Naive B cell (primary cell): ENCODE measurements at regions not wholly inside any gene's neighbourhood (a gene's known extent, or its start where the extent isn't known, plus 50 kb on each side); places are given as distances from the start of the nearest gene placed in this dataset.

Experiments
- ATAC-seq, 2 donors: fragments of 150-1000 bp; cut with Tn5 transposase; 2 replicates each; pipeline ENCODE4 v1.10.0; 2021; ENCODE audit warnings: low read depth in 2 of 2, mild to moderate bottlenecking in 2 of 2, moderate library complexity in 2 of 2
- DNase-seq: peaks from one replicate; pipeline ENCODE4 v3.0.0; 2022
- H3K27ac Mint-ChIP-seq, 6 donors: one replicate each; pipeline ENCODE4 v1.8.0; 2020 to 2022; ENCODE audit warnings: mild to moderate bottlenecking in 6 of 6, mixed read lengths in 6 of 6, moderate library complexity in 5 of 6, inconsistent platforms in 2 of 6
- H3K27me3 Mint-ChIP-seq, 3 donors: one replicate each; pipeline ENCODE4 v1.8.0; 2021 to 2022; ENCODE audit warnings: mixed read lengths in 3 of 3, mild to moderate bottlenecking in 1 of 3
- H3K36me3 Mint-ChIP-seq, 2 donors: one replicate each; pipeline ENCODE4 v1.8.0; 2020 to 2022; ENCODE audit warnings: mixed read lengths in 2 of 2, inconsistent platforms in 1 of 2, mild to moderate bottlenecking in 1 of 2
- H3K4me1 Mint-ChIP-seq, 3 donors: one replicate each; pipeline ENCODE4 v1.8.0; 2020 to 2022; ENCODE audit warnings: mixed read lengths in 3 of 3, inconsistent platforms in 1 of 3, mild to moderate bottlenecking in 1 of 3, moderate library complexity in 1 of 3
- H3K4me3 Mint-ChIP-seq, 8 donors: one replicate each; pipeline ENCODE4 v1.8.0; 2020 to 2022; ENCODE audit warnings: mild to moderate bottlenecking in 8 of 8, mixed read lengths in 8 of 8, moderate library complexity in 8 of 8, inconsistent platforms in 2 of 8
- H3K9me3 Mint-ChIP-seq, 7 donors: one replicate each; pipeline ENCODE4 v1.8.0; 2020 to 2022; ENCODE audit warnings: mixed read lengths in 7 of 7, mild to moderate bottlenecking in 5 of 7, inconsistent platforms in 2 of 7, moderate library complexity in 1 of 7

- H3K36me3 Mint-ChIP-seq, result no peaks in the 10 kb centered on the region
- no peak for DNase-seq
- H3K4me3 Mint-ChIP-seq, result peak overlapping the region in 1 of 8 donors; percentile 47
- peak overlapping the region in 5 of 6 donors; percentile 86 to 98 (median 98) for H3K27ac Mint-ChIP-seq
- H3K27me3 Mint-ChIP-seq, result peaks cover 5 to 8% (median 6%) of the 10 kb centered on the region in 3 donors
- peak in 1 of 2 donors; percentile 7 for ATAC-seq
- peaks cover 0 to 11% (median 6%) of the 10 kb centered on the region in 7 donors for H3K9me3 Mint-ChIP-seq
- H3K4me1 Mint-ChIP-seq, result peaks cover 16 to 30% (median 27%) of the 10 kb centered on the region in 3 donors
Measured at GRCh38 chr14:97177016-97177415, 379.8 kb downstream of the VRK1 start.

DNA sequence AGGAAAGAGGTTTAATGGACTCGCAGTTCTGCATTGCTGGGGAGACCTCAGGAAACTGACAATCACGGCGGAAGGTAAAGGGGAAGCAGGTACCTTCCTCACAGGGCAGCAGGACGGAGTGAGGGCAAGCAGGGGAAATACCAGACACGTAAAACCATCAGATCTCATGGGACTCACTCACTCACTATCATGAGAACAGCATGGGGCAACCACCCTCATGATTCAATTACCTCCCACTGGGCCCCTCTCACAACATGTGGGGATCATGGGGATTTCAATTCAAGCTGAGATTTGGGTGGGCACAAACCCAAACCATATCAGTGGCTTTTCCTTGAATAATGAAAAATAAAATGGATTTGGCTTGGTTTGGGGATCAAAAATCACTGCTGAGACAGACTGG, 380.5 kb downstream of the VRK1 start:
- H3K4me3 Mint-ChIP-seq, result peak overlapping the region in 5 of 8 donors; percentile 3 to 72 (median 42)
- peaks cover 0 to 9% (median 2%) of the 10 kb centered on the region in 7 donors for H3K9me3 Mint-ChIP-seq
- DNase-seq (peak; percentile 65), ATAC-seq (peak; percentile 94 to 96)
- H3K27ac Mint-ChIP-seq, result peak overlapping the region; percentile 85 to 98 (median 94)
- H3K4me1 Mint-ChIP-seq, result peaks cover 16 to 30% (median 27%) of the 10 kb centered on the region in 3 donors
- H3K36me3 Mint-ChIP-seq, result no peaks in the 10 kb centered on the region
- H3K27me3 Mint-ChIP-seq, result peaks cover 5 to 8% (median 6%) of the 10 kb centered on the region in 3 donors

- Mint-ChIP-seq H3K36me3 (no peaks in the 10 kb centered on the region), H3K4me1 (peaks cover 16 to 30% (median 27%) of the 10 kb centered on the region in 3 donors), H3K4me3 (no peak overlapping the region), H3K27ac (peak overlapping the region in 5 of 6 donors; percentile 47 to 98 (median 86)), H3K9me3 (peaks cover 0 to 6% (median 2%) of the 10 kb centered on the region in 7 donors), H3K27me3 (peaks cover 5 to 10% (median 8%) of the 10 kb centered on the region in 3 donors)
- ATAC-seq, result no peak
- no peak for DNase-seq
Measured at GRCh38 chr14:97178781-97179180, 381.6 kb downstream of the VRK1 start.

GRCh38 chr14:97179573-97179972, 382.4 kb downstream of the VRK1 start:
- H3K4me3 Mint-ChIP-seq, result no peak overlapping the region
- DNase-seq, result no peak
- H3K36me3 Mint-ChIP-seq, result no peaks in the 10 kb centered on the region
- peaks cover 5 to 10% (median 8%) of the 10 kb centered on the region in 3 donors for H3K27me3 Mint-ChIP-seq
- peaks cover 16 to 30% (median 27%) of the 10 kb centered on the region in 3 donors for H3K4me1 Mint-ChIP-seq
- peak overlapping the region; percentile 5 to 98 (median 58) for H3K27ac Mint-ChIP-seq
- ATAC-seq, result peak in 1 of 2 donors; percentile 17
- peaks cover 0 to 6% (median 2%) of the 10 kb centered on the region in 7 donors for H3K9me3 Mint-ChIP-seq

GRCh38 chr14:97180304-97181200, 383.4 kb downstream of the VRK1 start:
- Mint-ChIP-seq H3K36me3 (no peaks in the 10 kb centered on the region), H3K4me1 (peaks cover 16 to 32% (median 31%) of the 10 kb centered on the region in 3 donors), H3K4me3 (peak overlapping the region in 1 of 8 donors; percentile 34), H3K27ac (peak overlapping the region in 2 of 6 donors; percentile 79 to 94), H3K9me3 (peaks cover 0 to 6% (median 2%) of the 10 kb centered on the region in 7 donors), H3K27me3 (peaks cover 13 to 18% (median 13%) of the 10 kb centered on the region in 3 donors)
- no peak for DNase-seq
- no peak for ATAC-seq

DNA sequence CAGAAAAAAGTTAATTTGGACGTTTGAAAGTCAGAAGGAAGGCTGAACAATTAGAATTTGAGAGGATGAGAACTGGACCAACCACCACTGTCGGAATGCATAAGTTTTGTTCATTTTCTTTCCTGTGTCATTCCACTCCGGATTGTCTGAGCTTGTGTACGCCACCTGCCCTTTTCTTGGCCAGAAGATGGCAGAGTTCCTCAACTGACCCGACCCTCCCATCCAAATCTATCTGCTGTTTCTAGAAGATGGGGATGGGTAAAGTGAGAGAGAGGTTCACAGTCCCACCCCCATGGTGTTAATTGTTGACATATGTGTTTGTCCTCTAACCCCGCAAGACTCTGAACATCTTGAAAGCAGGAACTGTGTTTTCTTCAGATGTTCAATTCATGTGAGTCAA, 388.0 kb downstream of the VRK1 start:
- H3K4me1 Mint-ChIP-seq, result peaks cover 9 to 13% (median 11%) of the 10 kb centered on the region in 3 donors
- H3K27ac Mint-ChIP-seq, result peak overlapping the region in 1 of 6 donors; percentile 66
- ATAC-seq, result no peak
- DNase-seq, result no peak
- H3K4me3 Mint-ChIP-seq, result no peak overlapping the region
- H3K36me3 Mint-ChIP-seq, result peaks cover 0 to 5% of the 10 kb centered on the region in 2 donors
- peaks cover 0 to 7% (median 3%) of the 10 kb centered on the region in 7 donors for H3K9me3 Mint-ChIP-seq
- H3K27me3 Mint-ChIP-seq, result peaks cover 16 to 32% (median 31%) of the 10 kb centered on the region in 3 donors

DNA sequence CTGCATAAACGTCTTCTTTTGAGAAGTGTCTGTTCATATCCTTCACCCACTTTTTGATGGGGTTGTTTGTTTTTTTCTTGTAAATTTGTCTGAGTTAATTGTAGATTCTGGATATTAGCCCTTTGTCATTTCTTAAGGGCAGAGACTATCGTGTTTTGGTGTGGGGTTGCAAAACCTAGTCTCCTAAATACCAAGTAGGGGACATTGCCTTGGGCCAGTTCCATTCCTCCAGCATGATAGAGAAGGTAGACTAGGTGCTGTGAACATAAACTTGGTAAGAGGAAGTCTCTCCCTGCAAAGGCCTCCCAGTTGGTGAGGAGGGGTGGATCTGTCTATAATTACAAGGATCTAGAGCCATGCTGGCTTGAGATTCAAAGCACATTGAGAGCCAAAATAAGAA, 390.7 kb downstream of the VRK1 start:
- ATAC-seq, result no peak
- H3K4me3 Mint-ChIP-seq, result no peak overlapping the region
- no peak overlapping the region for H3K27ac Mint-ChIP-seq
- no peak for DNase-seq
- peaks cover 0 to 17% (median 4%) of the 10 kb centered on the region in 7 donors for H3K9me3 Mint-ChIP-seq
- peaks cover 31 to 43% (median 36%) of the 10 kb centered on the region in 3 donors for H3K27me3 Mint-ChIP-seq
- peaks cover 5 to 13% (median 9%) of the 10 kb centered on the region in 3 donors for H3K4me1 Mint-ChIP-seq
- H3K36me3 Mint-ChIP-seq, result peaks cover 0 to 5% of the 10 kb centered on the region in 2 donors

GRCh38 chr14:97196336-97196735, 399.2 kb downstream of the VRK1 start:
- H3K27ac Mint-ChIP-seq, result no peak overlapping the region
- H3K36me3 Mint-ChIP-seq, result peaks cover 12 to 24% of the 10 kb centered on the region in 2 donors
- H3K4me3 Mint-ChIP-seq, result no peak overlapping the region
- peaks cover 9 to 34% (median 30%) of the 10 kb centered on the region in 7 donors for H3K9me3 Mint-ChIP-seq
- H3K4me1 Mint-ChIP-seq, result peaks cover 0 to 3% (median 0%) of the 10 kb centered on the region in 3 donors
- DNase-seq (no peak), ATAC-seq (no peak)
- peaks cover 48 to 62% (median 50%) of the 10 kb centered on the region in 3 donors for H3K27me3 Mint-ChIP-seq

GRCh38 chr14:97198813-97199212, 401.6 kb downstream of the VRK1 start:
- peaks cover 35 to 60% (median 40%) of the 10 kb centered on the region in 3 donors for H3K27me3 Mint-ChIP-seq
- DNase-seq, result no peak
- H3K4me3 Mint-ChIP-seq, result no peak overlapping the region
- peak in 1 of 2 donors; percentile 30 for ATAC-seq
- peaks cover 8 to 16% of the 10 kb centered on the region in 2 donors for H3K36me3 Mint-ChIP-seq
- H3K9me3 Mint-ChIP-seq, result peaks cover 9 to 28% (median 21%) of the 10 kb centered on the region in 7 donors
- H3K27ac Mint-ChIP-seq, result no peak overlapping the region
- peaks cover 0 to 3% (median 0%) of the 10 kb centered on the region in 3 donors for H3K4me1 Mint-ChIP-seq

GRCh38 chr14:97200245-97200644, 403.1 kb downstream of the VRK1 start:
- Mint-ChIP-seq H3K4me3 (no peak overlapping the region), H3K27me3 (peaks cover 29 to 54% (median 43%) of the 10 kb centered on the region in 3 donors), H3K36me3 (peaks cover 5 to 8% of the 10 kb centered on the region in 2 donors), H3K27ac (no peak overlapping the region), H3K4me1 (peaks cover 0 to 3% (median 0%) of the 10 kb centered on the region in 3 donors), H3K9me3 (peaks cover 9 to 23% (median 12%) of the 10 kb centered on the region in 7 donors)
- no peak for ATAC-seq
- no peak for DNase-seq

- no peaks in the 10 kb centered on the region for H3K4me1 Mint-ChIP-seq
- DNase-seq (no peak), ATAC-seq (no peak)
- H3K36me3 Mint-ChIP-seq, result no peaks in the 10 kb centered on the region
- no peak overlapping the region for H3K4me3 Mint-ChIP-seq
- H3K27ac Mint-ChIP-seq, result no peak overlapping the region
- peaks cover 14 to 34% (median 33%) of the 10 kb centered on the region in 3 donors for H3K27me3 Mint-ChIP-seq
- peaks cover 0 to 8% (median 0%) of the 10 kb centered on the region in 7 donors for H3K9me3 Mint-ChIP-seq
Measured at GRCh38 chr14:97206916-97207315, 409.7 kb downstream of the VRK1 start.

DNA sequence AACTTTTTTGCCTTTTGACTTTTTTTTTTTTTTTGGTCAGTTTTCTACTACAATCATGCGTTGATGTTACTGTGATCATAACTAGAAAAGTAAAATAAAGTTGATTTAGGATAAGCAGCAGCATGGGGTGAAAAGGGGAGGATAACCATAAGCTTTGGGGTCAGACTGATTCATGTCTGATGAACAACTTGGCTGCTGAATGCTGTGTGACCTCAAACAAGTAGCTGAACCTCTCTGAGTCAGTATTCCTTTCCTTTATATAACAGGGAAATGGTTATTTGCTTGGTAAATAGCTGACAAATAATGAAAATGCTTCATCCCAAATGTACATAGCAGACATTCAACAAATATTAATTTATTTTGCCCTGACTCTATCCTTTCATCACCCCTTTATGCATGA, 413.0 kb downstream of the VRK1 start:
- Mint-ChIP-seq H3K4me1 (no peaks in the 10 kb centered on the region), H3K27me3 (peaks cover 11 to 22% (median 22%) of the 10 kb centered on the region in 3 donors), H3K9me3 (no peaks in the 10 kb centered on the region), H3K36me3 (no peaks in the 10 kb centered on the region), H3K27ac (no peak overlapping the region), H3K4me3 (no peak overlapping the region)
- ATAC-seq, result no peak
- DNase-seq, result no peak

DNA sequence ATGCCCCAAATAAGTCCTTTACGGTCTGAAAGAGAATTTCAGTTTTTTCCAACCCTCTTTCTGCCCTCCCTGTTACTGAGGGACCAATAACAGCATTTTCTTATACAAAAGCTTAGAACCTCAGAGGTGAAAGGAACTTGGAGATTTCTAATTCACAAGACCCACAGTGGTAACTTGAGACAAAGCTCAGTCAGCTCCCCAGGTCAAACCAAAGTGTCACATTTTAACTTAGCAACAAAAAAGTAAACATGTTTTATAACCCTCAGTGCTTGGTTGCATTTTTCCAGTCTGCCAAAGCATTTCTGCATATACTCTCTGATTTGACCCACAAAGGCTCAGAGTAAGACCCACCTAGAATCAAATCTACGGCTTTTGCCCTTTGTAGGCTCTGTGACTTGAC, 415.2 kb downstream of the VRK1 start:
- Mint-ChIP-seq H3K27me3 (peaks cover 12 to 30% (median 22%) of the 10 kb centered on the region in 3 donors), H3K9me3 (no peaks in the 10 kb centered on the region), H3K4me1 (no peaks in the 10 kb centered on the region), H3K27ac (no peak overlapping the region), H3K4me3 (no peak overlapping the region), H3K36me3 (no peaks in the 10 kb centered on the region)
- no peak for ATAC-seq
- DNase-seq, result no peak
